H9 (cell line): ENCODE measurements at regions not wholly inside any gene's neighbourhood (a gene's known extent, or its start where the extent isn't known, plus 50 kb on each side); places are given as distances from the start of the nearest gene placed in this dataset.

Source experiments
- DNase-seq: peaks from one replicate; pipeline ENCODE4 v3.0.0-alpha.2; 2017
- H2AFZ ChIP-seq: one replicate; pipeline ENCODE4 v1.6.1; 2013; ENCODE audit warnings: mild to moderate bottlenecking, low read length, control low read depth, moderate library complexity
- H2AK5ac ChIP-seq: 2 replicates; pipeline ENCODE4 v1.6.1; 2013; ENCODE audit warnings: low read length, control low read depth, mixed read lengths; ENCODE audit not compliant: insufficient read length
- H2BK120ac ChIP-seq: one replicate; pipeline ENCODE4 v1.6.1; 2013; ENCODE audit warnings: low read depth, mild to moderate bottlenecking, low read length, control low read depth, inconsistent platforms; ENCODE audit not compliant: poor library complexity, severe bottlenecking
- H2BK12ac ChIP-seq: 2 replicates; pipeline ENCODE4 v1.6.1; 2013; ENCODE audit warnings: low read length, control low read depth, mixed read lengths, low read depth; ENCODE audit not compliant: insufficient read length
- H2BK15ac ChIP-seq: 2 replicates; pipeline ENCODE4 v1.6.1; 2013; ENCODE audit warnings: low read depth, low read length, control low read depth
- H2BK20ac ChIP-seq: one replicate; pipeline ENCODE4 v1.6.1; 2013; ENCODE audit warnings: low read depth, mild to moderate bottlenecking, low read length, control low read depth, inconsistent platforms; ENCODE audit not compliant: poor library complexity, severe bottlenecking
- H2BK5ac ChIP-seq: 2 replicates; pipeline ENCODE4 v1.6.1; 2013; ENCODE audit warnings: low read length, control low read depth, mixed read lengths; ENCODE audit not compliant: insufficient read length
- H3K14ac ChIP-seq: 2 replicates; pipeline ENCODE4 v1.6.1; 2013; ENCODE audit warnings: low read length, control low read depth; ENCODE audit not compliant: insufficient read depth
- H3K18ac ChIP-seq: 2 replicates; pipeline ENCODE4 v1.6.1; 2013; ENCODE audit warnings: low read depth, mild to moderate bottlenecking, mixed read lengths, low read length, control low read depth; ENCODE audit not compliant: insufficient read length
- H3K23ac ChIP-seq: 2 replicates; pipeline ENCODE4 v1.6.1; 2013; ENCODE audit warnings: low read length, control low read depth, mixed read lengths, low read depth; ENCODE audit not compliant: insufficient read length
- H3K23me2 ChIP-seq: 2 replicates; pipeline ENCODE4 v1.6.1; 2013; ENCODE audit warnings: low read depth, mild to moderate bottlenecking, mixed read lengths, low read length, control low read depth; ENCODE audit not compliant: insufficient read length, poor library complexity, severe bottlenecking
- H3K27ac ChIP-seq: 2 replicates; pipeline ENCODE4 v1.5.1; 2013; ENCODE audit warnings: low read length, control low read depth, mixed read lengths, low read depth; ENCODE audit not compliant: insufficient read length
- H3K27me3 ChIP-seq: 2 replicates; pipeline ENCODE4 v1.6.1; 2013; ENCODE audit warnings: low read length, control low read depth, inconsistent platforms; ENCODE audit not compliant: insufficient read depth
- H3K4ac ChIP-seq: 2 replicates; pipeline ENCODE4 v1.6.1; 2013; ENCODE audit warnings: low read depth, mild to moderate bottlenecking, control low read depth, inconsistent platforms, low read length, moderate library complexity
- H3K4me1 ChIP-seq: 2 replicates; pipeline ENCODE4 v1.6.1; 2013; ENCODE audit warnings: low read length, control low read depth, inconsistent platforms; ENCODE audit not compliant: insufficient read depth
- H3K4me2 ChIP-seq: 2 replicates; pipeline ENCODE4 v1.6.1; 2013; ENCODE audit warnings: low read length, control low read depth, mixed read lengths; ENCODE audit not compliant: insufficient read length, insufficient read depth
- H3K56ac ChIP-seq: 2 replicates; pipeline ENCODE4 v1.6.1; 2013; ENCODE audit warnings: low read depth, mild to moderate bottlenecking, mixed read lengths, low read length, control low read depth; ENCODE audit not compliant: insufficient read length
- H3K79me1 ChIP-seq: 2 replicates; pipeline ENCODE4 v1.6.1; 2013; ENCODE audit warnings: low read depth, mild to moderate bottlenecking, moderate library complexity, low read length, control low read depth, inconsistent platforms; ENCODE audit not compliant: insufficient read depth, poor library complexity, severe bottlenecking
- H3K79me2 ChIP-seq: 2 replicates; pipeline ENCODE4 v1.6.1; 2013; ENCODE audit warnings: low read length, control low read depth, inconsistent platforms; ENCODE audit not compliant: insufficient read depth
- H3K9ac ChIP-seq: 2 replicates; pipeline ENCODE4 v1.6.1; 2013; ENCODE audit warnings: low read length, control low read depth, mixed read lengths; ENCODE audit not compliant: insufficient read length; ENCODE audit errors: extremely low read depth
- H3K9me3 ChIP-seq: one replicate; pipeline ENCODE4 v1.6.1; 2013; ENCODE audit warnings: low read depth, low read length, inconsistent platforms; ENCODE audit not compliant: control insufficient read depth
- H3T11ph ChIP-seq: one replicate; pipeline ENCODE4 v1.6.1; 2013; ENCODE audit warnings: mild to moderate bottlenecking, low read length, control low read depth, inconsistent platforms
- H4K20me1 ChIP-seq: one replicate; pipeline ENCODE4 v1.6.1; 2013; ENCODE audit not compliant: control insufficient read depth, insufficient read length, insufficient read depth
- H4K5ac ChIP-seq: 2 replicates; pipeline ENCODE4 v1.6.1; 2013; ENCODE audit warnings: low read depth, mild to moderate bottlenecking, mixed read lengths, low read length, control low read depth; ENCODE audit not compliant: insufficient read length
- H4K8ac ChIP-seq: replicated peaks from 2 replicates; pipeline ENCODE4 v1.6.1; 2013; ENCODE audit warnings: low read length, control low read depth, mixed read lengths, low read depth; ENCODE audit not compliant: insufficient read length
- H4K91ac ChIP-seq: 2 replicates; pipeline ENCODE4 v1.6.1; 2013; ENCODE audit warnings: low read depth, mild to moderate bottlenecking, moderate library complexity, mixed read lengths, low read length, control low read depth; ENCODE audit not compliant: insufficient read length
- H3K27ac Mint-ChIP-seq, 3 experiments: 2 replicates in 2 of 3; 3 replicates in 1 of 3; pipeline ENCODE4 v1.8.0; 2020 to 2021; ENCODE audit warnings: mixed read lengths in 3 of 3, mild to moderate bottlenecking in 1 of 3, moderate library complexity in 1 of 3
- H3K27me3 Mint-ChIP-seq: 2 replicates; pipeline ENCODE4 v1.8.0; 2021; ENCODE audit warnings: low read depth, mild to moderate bottlenecking, moderate library complexity, mixed read lengths
- H3K36me3 Mint-ChIP-seq, 3 experiments: 2 replicates in 2 of 3; 3 replicates in 1 of 3; pipeline ENCODE4 v1.8.0; 2020 to 2021; ENCODE audit warnings: low read depth in 3 of 3, mixed read lengths in 3 of 3; ENCODE audit not compliant: insufficient read depth in 1 of 3
- H3K4me1 Mint-ChIP-seq, 2 experiments: 2 replicates each; pipeline ENCODE4 v1.8.0; 2020; ENCODE audit warnings: mixed read lengths in 2 of 2
- H3K4me3 Mint-ChIP-seq, 2 experiments: 2 replicates in 1 of 2; 3 replicates in 1 of 2; pipeline ENCODE4 v1.8.0; 2020 to 2021; ENCODE audit warnings: mild to moderate bottlenecking in 2 of 2, mixed read lengths in 2 of 2, moderate library complexity in 1 of 2
- H3K9me3 Mint-ChIP-seq, 2 experiments: 2 replicates in 1 of 2; 3 replicates in 1 of 2; pipeline ENCODE4 v1.8.0; 2020; ENCODE audit warnings: mild to moderate bottlenecking in 2 of 2, mixed read lengths in 2 of 2, moderate library complexity in 1 of 2
- WGBS: extraction: QIAGEN DNeasy Blood & Tissue Kit; methylation state at CpG from one replicate; pipeline ENCODE4 v1.1.7; 2013; ENCODE audit warnings: missing lambda C conversion rate, low lambda C conversion rate, mixed read lengths; ENCODE audit not compliant: insufficient read length; ENCODE audit errors: extremely low coverage; 5-methylcytosine and 5-hydroxymethylcytosine counted together
- TF ChIP-seq, protein P1 (sequence below): fragments of 200-600 bp; sonication (generic); conservative IDR thresholded peaks from 3 replicates; pipeline ENCODE4 v1.8.0; 2021; ENCODE audit warnings: antibody characterized with exemption, mild to moderate bottlenecking

DNA sequence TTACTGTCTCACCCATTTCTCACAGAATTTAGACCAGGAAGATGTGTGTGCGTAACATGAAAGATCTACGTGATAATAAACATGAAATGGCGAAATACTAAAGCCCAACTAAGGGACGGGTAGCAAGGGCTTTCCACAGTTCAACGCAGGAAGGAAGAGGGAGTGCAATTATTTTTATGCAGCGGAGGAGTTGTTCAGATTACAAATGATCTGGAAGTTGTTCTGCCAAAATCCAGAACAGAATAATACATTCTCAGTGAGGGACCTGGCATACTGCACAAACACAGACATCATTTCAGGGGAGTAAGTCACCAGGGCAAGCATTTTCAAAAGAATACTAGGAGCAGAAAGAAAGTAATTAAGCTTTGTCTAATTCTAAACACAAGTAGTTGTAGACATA is 133.6 kb upstream of the RAP2B start:
- no peak overlapping the region for H4K91ac ChIP-seq
- H3K36me3 Mint-ChIP-seq: no peaks in the 10 kb centered on the region
- no peaks in the 10 kb centered on the region for H4K20me1 ChIP-seq
- no peak overlapping the region for H3K9ac ChIP-seq
- no peak overlapping the region for H2BK120ac ChIP-seq
- no peak overlapping the region for H3T11ph ChIP-seq
- no peak overlapping the region for H2BK20ac ChIP-seq
- H3K9me3 ChIP-seq: no peaks in the 10 kb centered on the region
- no peak overlapping the region for H3K4me3 Mint-ChIP-seq
- H3K4me2 ChIP-seq: no peak overlapping the region
- no peak overlapping the region for H3K27ac ChIP-seq
- no peak overlapping the region for H3K14ac ChIP-seq
- no peak overlapping the region for H3K23ac ChIP-seq
- no peaks in the 10 kb centered on the region for H3K23me2 ChIP-seq
- TF ChIP-seq, protein P1, sequence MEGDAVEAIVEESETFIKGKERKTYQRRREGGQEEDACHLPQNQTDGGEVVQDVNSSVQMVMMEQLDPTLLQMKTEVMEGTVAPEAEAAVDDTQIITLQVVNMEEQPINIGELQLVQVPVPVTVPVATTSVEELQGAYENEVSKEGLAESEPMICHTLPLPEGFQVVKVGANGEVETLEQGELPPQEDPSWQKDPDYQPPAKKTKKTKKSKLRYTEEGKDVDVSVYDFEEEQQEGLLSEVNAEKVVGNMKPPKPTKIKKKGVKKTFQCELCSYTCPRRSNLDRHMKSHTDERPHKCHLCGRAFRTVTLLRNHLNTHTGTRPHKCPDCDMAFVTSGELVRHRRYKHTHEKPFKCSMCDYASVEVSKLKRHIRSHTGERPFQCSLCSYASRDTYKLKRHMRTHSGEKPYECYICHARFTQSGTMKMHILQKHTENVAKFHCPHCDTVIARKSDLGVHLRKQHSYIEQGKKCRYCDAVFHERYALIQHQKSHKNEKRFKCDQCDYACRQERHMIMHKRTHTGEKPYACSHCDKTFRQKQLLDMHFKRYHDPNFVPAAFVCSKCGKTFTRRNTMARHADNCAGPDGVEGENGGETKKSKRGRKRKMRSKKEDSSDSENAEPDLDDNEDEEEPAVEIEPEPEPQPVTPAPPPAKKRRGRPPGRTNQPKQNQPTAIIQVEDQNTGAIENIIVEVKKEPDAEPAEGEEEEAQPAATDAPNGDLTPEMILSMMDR: no peak
- no peak overlapping the region for H2BK12ac ChIP-seq
- no CpG with 5 or more reads among the region's 6 CpGs for WGBS
- H3K27me3 Mint-ChIP-seq: no peaks in the 10 kb centered on the region
- H2AK5ac ChIP-seq: no peak overlapping the region
- no peak overlapping the region for H4K5ac ChIP-seq
- no peak overlapping the region for H3K18ac ChIP-seq
- no peak overlapping the region for H4K8ac ChIP-seq
- H2AFZ ChIP-seq: no peak overlapping the region
- no peaks in the 10 kb centered on the region for H3K79me1 ChIP-seq
- H3K79me2 ChIP-seq: no peaks in the 10 kb centered on the region
- no peaks in the 10 kb centered on the region for H3K9me3 Mint-ChIP-seq
- no peak overlapping the region for H3K27ac Mint-ChIP-seq
- DNase-seq: no peak
- H3K56ac ChIP-seq: no peak overlapping the region
- no peak overlapping the region for H3K4ac ChIP-seq
- no peaks in the 10 kb centered on the region for H3K27me3 ChIP-seq
- H2BK5ac ChIP-seq: no peak overlapping the region
- H3K4me1 ChIP-seq: no peaks in the 10 kb centered on the region
- H3K4me1 Mint-ChIP-seq: no peaks in the 10 kb centered on the region
- H2BK15ac ChIP-seq: no peak overlapping the region
